A673 (cell line): ENCODE measurements at regions not wholly inside any gene's neighbourhood (a gene's known extent, or its start where the extent isn't known, plus 50 kb on each side); places are given as distances from the start of the nearest gene placed in this dataset.

Experiments used
- BruUV-seq: library from RNA; stranded (reverse); fragments of 400-500 nt; replicated peaks from 2 replicates; lab custom pipeline; 2021; lab: Mats Ljungman, UMichigan
- CTCF ChIA-PET: fragments of 300-600 bp; sonication (Branson Sonifier 250); formaldehyde crosslinking; loops from one replicate; lab custom pipeline; 2022; ENCODE audit warnings: antibody characterized with exemption; lab: Charles Lee
- POLR2A ChIA-PET: fragments of 300-600 bp; sonication (Branson Sonifier 250); formaldehyde crosslinking; loops from one replicate; lab custom pipeline; 2022; ENCODE audit warnings: antibody characterized with exemption; ENCODE audit not compliant: low non-redundant PET; lab: Charles Lee
- DNase-seq: peaks from one replicate; pipeline ENCODE4 v3.0.0-alpha.2; 2015; ENCODE audit warnings: low spot score
- H3K27ac ChIP-seq: fragments of 200-600 bp; sonication (generic); 2 replicates; pipeline ENCODE4 v1.5.1; 2016; ENCODE audit warnings: mixed run types, low read depth, mild to moderate bottlenecking, mixed read lengths, antibody characterized with exemption, low read length; ENCODE audit not compliant: poor library complexity, severe bottlenecking
- H3K27me3 ChIP-seq: fragments of 200-600 bp; sonication (generic); replicated peaks from 2 replicates; pipeline ENCODE4 v1.6.1; 2017; ENCODE audit warnings: mixed run types, low read depth, mild to moderate bottlenecking, mixed read lengths, antibody characterized with exemption, low read length; ENCODE audit not compliant: insufficient read depth, poor library complexity
- H3K36me3 ChIP-seq: fragments of 200-600 bp; sonication (generic); 2 replicates; pipeline ENCODE4 v1.6.1; 2016; ENCODE audit warnings: mixed run types, mild to moderate bottlenecking, mixed read lengths, antibody characterized with exemption, low read length; ENCODE audit not compliant: insufficient read depth, poor library complexity, severe bottlenecking
- H3K4me1 ChIP-seq: fragments of 200-600 bp; sonication (generic); 2 replicates; pipeline ENCODE4 v1.6.1; 2017; ENCODE audit warnings: mixed run types, mild to moderate bottlenecking, mixed read lengths, antibody characterized with exemption, low read length; ENCODE audit not compliant: insufficient read depth, poor library complexity, severe bottlenecking
- H3K4me3 ChIP-seq: fragments of 200-600 bp; sonication (generic); 2 replicates; pipeline ENCODE4 v1.5.1; 2016; ENCODE audit warnings: low read depth, mixed run types, mild to moderate bottlenecking, mixed read lengths, low read length; ENCODE audit not compliant: poor library complexity, severe bottlenecking
- H3K9me3 ChIP-seq: fragments of 200-600 bp; sonication (generic); 2 replicates; pipeline ENCODE4 v1.6.1; 2016; ENCODE audit warnings: mixed run types, low read depth, mild to moderate bottlenecking, mixed read lengths, antibody characterized with exemption, low read length; ENCODE audit not compliant: poor library complexity, severe bottlenecking
- EZH2 ChIP-seq: fragments of 200-600 bp; sonication (generic); IDR thresholded peaks from 2 replicates; pipeline ENCODE4 v1.6.1; 2017; ENCODE audit warnings: borderline replicate concordance, low read depth, mild to moderate bottlenecking, mixed read lengths, antibody characterized with exemption, low read length; ENCODE audit not compliant: poor library complexity, severe bottlenecking
- intact Hi-C: fragments of 100-400 bp; cut with micrococcal nuclease; formaldehyde crosslinking; loops from one replicate; pipeline ENCODE4 v1.10.0; 2022; ENCODE audit not compliant: unreplicated experiment
- TF ChIP-seq, protein P1 (sequence below): fragments of 300-800, 200-600 bp; sonication (generic); conservative IDR thresholded peaks from 2 replicates; pipeline ENCODE4 v1.5.1; 2017; ENCODE audit warnings: low read depth, mild to moderate bottlenecking, antibody characterized with exemption, low read length, moderate library complexity, mixed read lengths

DNA sequence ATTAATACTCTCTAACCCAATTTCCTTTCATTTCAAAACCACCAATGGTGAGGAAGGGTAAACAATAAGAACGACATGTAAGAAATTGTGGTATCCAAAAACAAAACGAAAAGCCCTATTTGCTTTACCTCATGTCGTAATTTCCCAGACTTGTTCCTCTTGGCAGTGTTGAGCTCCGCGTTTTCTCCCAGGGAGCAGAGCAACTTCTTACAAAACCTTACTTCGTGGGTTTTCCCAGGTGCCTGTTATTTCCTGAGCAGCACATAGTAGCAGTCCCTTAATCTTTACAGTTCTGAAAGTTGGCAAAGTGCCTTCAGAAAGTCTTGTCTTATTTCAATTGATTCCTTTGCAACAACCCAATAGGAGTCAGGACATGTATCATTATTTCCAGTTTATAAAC is 207.9 kb upstream of the MARCKS start:
- Histone ChIP-seq H3K4me3 (no peak overlapping the region), H3K4me1 (no peaks in the 10 kb centered on the region), H3K27me3 (no peaks in the 10 kb centered on the region), H3K36me3 (no peaks in the 10 kb centered on the region), H3K9me3 (no peaks in the 10 kb centered on the region), H3K27ac (no peak overlapping the region)
- intact Hi-C loops, result no loop called here
- POLR2A ChIA-PET, result no interaction called here
- no peak for DNase-seq
- CTCF ChIA-PET, result no interaction called here
- TF ChIP-seq, protein P1, sequence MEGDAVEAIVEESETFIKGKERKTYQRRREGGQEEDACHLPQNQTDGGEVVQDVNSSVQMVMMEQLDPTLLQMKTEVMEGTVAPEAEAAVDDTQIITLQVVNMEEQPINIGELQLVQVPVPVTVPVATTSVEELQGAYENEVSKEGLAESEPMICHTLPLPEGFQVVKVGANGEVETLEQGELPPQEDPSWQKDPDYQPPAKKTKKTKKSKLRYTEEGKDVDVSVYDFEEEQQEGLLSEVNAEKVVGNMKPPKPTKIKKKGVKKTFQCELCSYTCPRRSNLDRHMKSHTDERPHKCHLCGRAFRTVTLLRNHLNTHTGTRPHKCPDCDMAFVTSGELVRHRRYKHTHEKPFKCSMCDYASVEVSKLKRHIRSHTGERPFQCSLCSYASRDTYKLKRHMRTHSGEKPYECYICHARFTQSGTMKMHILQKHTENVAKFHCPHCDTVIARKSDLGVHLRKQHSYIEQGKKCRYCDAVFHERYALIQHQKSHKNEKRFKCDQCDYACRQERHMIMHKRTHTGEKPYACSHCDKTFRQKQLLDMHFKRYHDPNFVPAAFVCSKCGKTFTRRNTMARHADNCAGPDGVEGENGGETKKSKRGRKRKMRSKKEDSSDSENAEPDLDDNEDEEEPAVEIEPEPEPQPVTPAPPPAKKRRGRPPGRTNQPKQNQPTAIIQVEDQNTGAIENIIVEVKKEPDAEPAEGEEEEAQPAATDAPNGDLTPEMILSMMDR, result no peak
- TF ChIP-seq EZH2, result no peak
- BruUV-seq, result no TSS peak

DNA sequence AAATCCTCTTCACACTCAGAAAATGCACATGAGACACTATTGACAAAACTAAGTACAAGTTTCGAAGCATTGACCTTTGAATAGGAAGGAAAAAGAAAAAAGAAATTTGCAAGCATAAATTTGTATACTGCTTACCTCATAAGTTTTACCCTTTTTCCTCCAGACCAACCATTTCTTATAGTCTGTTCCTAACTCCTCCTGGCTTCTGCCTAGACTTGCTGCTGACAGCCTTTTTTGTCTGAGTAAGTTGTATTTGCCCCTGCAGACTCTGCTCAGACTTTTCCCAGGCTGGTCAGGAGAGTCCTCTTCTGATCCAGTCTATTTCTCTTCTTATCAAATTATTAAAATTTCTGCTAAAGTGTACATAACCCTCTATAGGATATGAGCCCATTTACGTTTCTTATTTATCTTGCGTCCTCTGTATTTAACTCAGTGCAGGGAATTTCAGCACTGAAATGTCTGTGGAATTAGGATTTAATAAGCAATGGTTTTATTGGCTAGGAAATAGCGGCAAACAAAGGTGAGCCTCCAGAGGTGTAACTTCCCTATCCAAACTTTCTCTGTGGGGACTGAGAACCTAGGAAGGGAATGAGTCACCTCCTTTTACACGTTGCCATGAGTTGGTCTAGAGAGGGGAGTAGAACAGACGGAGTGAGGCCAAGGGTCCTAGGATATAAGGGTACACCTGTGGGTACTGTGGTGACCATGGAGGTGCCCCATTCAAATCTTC is 207.1 kb upstream of the MARCKS start:
- Histone ChIP-seq H3K9me3 (no peaks in the 10 kb centered on the region), H3K36me3 (no peaks in the 10 kb centered on the region), H3K27ac (no peak overlapping the region), H3K4me3 (no peak overlapping the region), H3K4me1 (no peaks in the 10 kb centered on the region), H3K27me3 (no peaks in the 10 kb centered on the region)
- ChIA-PET CTCF (no interaction called here), POLR2A (no interaction called here)
- TF ChIP-seq EZH2, result no peak
- TF ChIP-seq, protein P1, result no peak
- no TSS peak for BruUV-seq
- intact Hi-C loops, result no loop called here
- no peak for DNase-seq

DNA sequence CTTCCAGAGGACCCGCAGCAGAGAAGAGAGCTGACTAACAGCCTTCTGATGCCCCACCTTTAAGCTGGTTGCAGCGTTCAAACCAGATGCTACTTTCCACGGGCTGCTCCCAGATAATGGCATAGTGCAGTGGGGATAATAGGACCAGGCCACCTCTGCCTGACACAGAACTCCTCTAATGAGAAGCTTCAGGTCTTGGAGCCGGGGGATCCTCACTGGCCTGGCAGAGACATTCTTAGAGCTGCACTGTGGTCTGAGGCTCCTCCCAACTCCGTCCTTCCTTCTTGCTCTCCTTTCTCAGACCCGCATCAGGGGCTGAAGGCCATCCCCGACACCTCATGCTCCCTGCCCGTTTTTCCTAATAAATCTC is 206.6 kb upstream of the MARCKS start:
- H3K9me3 ChIP-seq, result no peaks in the 10 kb centered on the region
- H3K36me3 ChIP-seq, result no peaks in the 10 kb centered on the region
- POLR2A ChIA-PET, result no interaction called here
- intact Hi-C loops, result no loop called here
- no peak for DNase-seq
- H3K4me3 ChIP-seq, result no peak overlapping the region
- no TSS peak for BruUV-seq
- no peak for TF ChIP-seq EZH2
- TF ChIP-seq, protein P1, result no peak
- H3K27ac ChIP-seq, result no peak overlapping the region
- no peaks in the 10 kb centered on the region for H3K27me3 ChIP-seq
- CTCF ChIA-PET, result no interaction called here
- H3K4me1 ChIP-seq, result no peaks in the 10 kb centered on the region
